Upper lobe of left lung (tissue), 4 donors: ENCODE measurements at regions not wholly inside any gene's neighbourhood (a gene's known extent, or its start where the extent isn't known, plus 50 kb on each side); places are given as distances from the start of the nearest gene placed in this dataset.

Source experiments
- CTCF ChIP-seq, 6 experiments: fragments of 450-650 bp in 4 of 6; fragments of 200-600 bp in 2 of 6; sonication (generic) in 2 of 6; IDR thresholded peaks; one replicate each; pipeline ENCODE4 v1.5.1; 2016 to 2019; ENCODE audit warnings: antibody characterized with exemption in 6 of 6
- POLR2A ChIP-seq, 4 donors: fragments of 450-650 bp; IDR thresholded peaks; one replicate each; pipeline ENCODE4 v1.5.1; 2016 to 2017; ENCODE audit warnings: antibody characterized with exemption in 4 of 4, mild to moderate bottlenecking in 2 of 4

GRCh38 chr1:204758601-204759000 lies 73.1 kb upstream of the LRRN2 start:
- TF ChIP-seq CTCF (IDR thresholded peaks at IDR 0.05) (no peak), POLR2A (IDR thresholded peaks at IDR 0.05) (no peak)
